KMS-11 (cell line): ENCODE measurements at regions not wholly inside any gene's neighbourhood (a gene's known extent, or its start where the extent isn't known, plus 50 kb on each side); places are given as distances from the start of the nearest gene placed in this dataset.

Experiments
- H2AFZ ChIP-seq: fragments of 200-600 bp; sonication (generic); 2 replicates; pipeline ENCODE4 v1.6.1; 2016; ENCODE audit warnings: antibody characterized with exemption, mixed run types, low read depth
- H3K27ac ChIP-seq: fragments of 200-600 bp; sonication (generic); 2 replicates; pipeline ENCODE4 v1.6.1; 2016; ENCODE audit warnings: mild to moderate bottlenecking, mixed run types
- H3K27me3 ChIP-seq: fragments of 200-600 bp; sonication (generic); 2 replicates; pipeline ENCODE4 v1.6.1; 2017; ENCODE audit warnings: mild to moderate bottlenecking, low read depth, mixed run types, moderate library complexity; ENCODE audit not compliant: insufficient read depth
- H3K36me3 ChIP-seq: fragments of 200-600 bp; sonication (generic); 2 replicates; pipeline ENCODE4 v1.6.1; 2017; ENCODE audit warnings: mild to moderate bottlenecking, mixed run types; ENCODE audit not compliant: insufficient read depth
- H3K4me1 ChIP-seq: fragments of 200-600 bp; sonication (generic); 2 replicates; pipeline ENCODE4 v1.6.1; 2016; ENCODE audit warnings: mild to moderate bottlenecking, low read depth, mixed run types; ENCODE audit not compliant: poor library complexity, severe bottlenecking
- H3K4me2 ChIP-seq: fragments of 200-600 bp; sonication (generic); 2 replicates; pipeline ENCODE4 v1.7.0; 2016; ENCODE audit warnings: mild to moderate bottlenecking, mixed run types
- H3K4me3 ChIP-seq: fragments of 200-600 bp; sonication (generic); IDR thresholded peaks from 2 replicates; pipeline ENCODE4 v1.6.1; 2017; ENCODE audit warnings: low read depth, low read length, mixed read lengths; ENCODE audit not compliant: insufficient read depth
- H3K79me2 ChIP-seq: fragments of 200-600 bp; sonication (generic); 2 replicates; pipeline ENCODE4 v1.6.1; 2016; ENCODE audit warnings: low read depth, mixed run types; ENCODE audit not compliant: insufficient read depth
- H3K9ac ChIP-seq: fragments of 200-600 bp; sonication (generic); 2 replicates; pipeline ENCODE4 v1.6.1; 2016; ENCODE audit warnings: mild to moderate bottlenecking, mixed run types
- H4K20me1 ChIP-seq: fragments of 200-600 bp; sonication (generic); 2 replicates; pipeline ENCODE4 v1.6.1; 2016; ENCODE audit warnings: mild to moderate bottlenecking, mixed run types; ENCODE audit not compliant: insufficient read depth
- TF ChIP-seq, protein P1 (sequence below): fragments of 200-600 bp; sonication (generic); conservative IDR thresholded peaks from 2 replicates; pipeline ENCODE4 v1.6.1; 2017; ENCODE audit warnings: low read depth, mild to moderate bottlenecking, antibody characterized with exemption, low read length, moderate library complexity, mixed read lengths

DNA sequence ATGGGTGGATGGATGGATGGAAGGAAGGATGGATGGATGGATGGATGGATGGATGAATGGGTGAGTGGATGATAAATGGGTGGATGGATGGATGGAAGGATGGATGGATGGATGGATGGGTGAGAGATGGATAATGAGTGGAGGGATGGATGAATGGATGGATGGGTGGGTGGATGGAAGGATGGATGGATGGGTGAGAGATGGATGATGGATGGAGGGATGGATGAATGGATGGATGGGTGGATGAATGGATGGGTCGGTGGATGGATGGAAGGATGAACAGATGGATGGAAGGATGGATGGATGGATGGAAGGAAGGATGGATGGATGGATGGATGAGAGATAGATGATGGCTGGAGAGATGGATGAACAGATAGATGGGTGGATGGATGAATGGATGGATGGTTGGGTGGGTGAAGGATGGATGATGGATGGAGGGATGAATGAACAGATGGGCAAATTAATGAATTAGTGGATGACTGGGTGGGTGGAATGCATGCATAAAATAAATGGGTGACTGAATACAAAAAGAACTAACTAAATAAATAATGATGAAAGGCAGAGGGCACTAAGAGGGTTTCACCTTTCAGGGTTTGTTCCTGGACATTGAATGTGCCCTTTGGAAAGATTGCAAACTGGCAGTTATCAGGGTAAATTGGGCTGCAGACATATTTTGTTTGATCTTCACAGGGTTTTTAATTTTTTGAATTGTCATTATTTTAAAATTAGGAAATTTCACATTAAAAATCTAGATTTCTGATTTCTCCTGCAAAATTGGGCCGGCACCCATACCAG, 50.9 kb upstream of the PTPN1 start:
- Histone ChIP-seq H3K4me1 (peaks cover 9% of the 10 kb centered on the region), H2AFZ (no peak overlapping the region), H3K27ac (no peak overlapping the region), H3K27me3 (peaks cover 32% of the 10 kb centered on the region), H3K9ac (no peak overlapping the region), H3K4me3 (no peak overlapping the region), H3K36me3 (no peaks in the 10 kb centered on the region), H3K79me2 (no peaks in the 10 kb centered on the region), H4K20me1 (no peaks in the 10 kb centered on the region), H3K4me2 (no peak overlapping the region)
- TF ChIP-seq, protein P1, sequence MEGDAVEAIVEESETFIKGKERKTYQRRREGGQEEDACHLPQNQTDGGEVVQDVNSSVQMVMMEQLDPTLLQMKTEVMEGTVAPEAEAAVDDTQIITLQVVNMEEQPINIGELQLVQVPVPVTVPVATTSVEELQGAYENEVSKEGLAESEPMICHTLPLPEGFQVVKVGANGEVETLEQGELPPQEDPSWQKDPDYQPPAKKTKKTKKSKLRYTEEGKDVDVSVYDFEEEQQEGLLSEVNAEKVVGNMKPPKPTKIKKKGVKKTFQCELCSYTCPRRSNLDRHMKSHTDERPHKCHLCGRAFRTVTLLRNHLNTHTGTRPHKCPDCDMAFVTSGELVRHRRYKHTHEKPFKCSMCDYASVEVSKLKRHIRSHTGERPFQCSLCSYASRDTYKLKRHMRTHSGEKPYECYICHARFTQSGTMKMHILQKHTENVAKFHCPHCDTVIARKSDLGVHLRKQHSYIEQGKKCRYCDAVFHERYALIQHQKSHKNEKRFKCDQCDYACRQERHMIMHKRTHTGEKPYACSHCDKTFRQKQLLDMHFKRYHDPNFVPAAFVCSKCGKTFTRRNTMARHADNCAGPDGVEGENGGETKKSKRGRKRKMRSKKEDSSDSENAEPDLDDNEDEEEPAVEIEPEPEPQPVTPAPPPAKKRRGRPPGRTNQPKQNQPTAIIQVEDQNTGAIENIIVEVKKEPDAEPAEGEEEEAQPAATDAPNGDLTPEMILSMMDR = no peak

DNA sequence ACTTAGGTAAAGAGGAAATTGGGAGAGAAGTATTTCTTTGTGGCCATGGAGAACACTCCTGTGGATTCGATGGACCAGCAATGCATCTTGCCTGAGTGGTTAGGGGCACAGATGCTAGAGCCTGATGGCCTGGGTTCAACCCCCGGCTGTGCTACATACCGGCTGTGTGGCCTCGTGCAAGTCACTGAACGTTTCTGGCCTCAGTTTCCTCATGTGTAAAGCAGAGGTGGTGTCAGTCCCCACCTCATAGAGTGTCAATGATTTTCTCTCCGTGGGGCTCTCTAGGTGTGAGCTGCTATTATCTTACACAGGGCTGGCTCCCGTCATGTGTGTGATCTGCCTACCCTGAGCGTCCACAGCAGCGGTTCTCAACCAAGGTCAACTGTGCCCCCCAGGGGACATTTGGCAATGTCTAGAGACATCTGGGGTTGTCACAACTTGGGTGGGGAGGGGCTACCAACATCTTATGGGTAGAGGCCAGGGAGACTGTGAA, 50.0 kb upstream of the PTPN1 start:
- Histone ChIP-seq H3K27me3 (peaks cover 24% of the 10 kb centered on the region), H3K4me3 (no peak overlapping the region), H4K20me1 (no peaks in the 10 kb centered on the region), H3K9ac (no peak overlapping the region), H3K79me2 (no peaks in the 10 kb centered on the region), H3K4me1 (peaks cover 12% of the 10 kb centered on the region), H3K27ac (no peak overlapping the region), H3K36me3 (no peaks in the 10 kb centered on the region), H3K4me2 (no peak overlapping the region), H2AFZ (no peak overlapping the region)
- TF ChIP-seq, protein P1 = no peak
